ENCODE measurements at regions not wholly inside any gene's neighbourhood (a gene's known extent, or its start where the extent isn't known, plus 50 kb on each side); places are given as distances from the start of the nearest gene placed in this dataset.

DNA sequence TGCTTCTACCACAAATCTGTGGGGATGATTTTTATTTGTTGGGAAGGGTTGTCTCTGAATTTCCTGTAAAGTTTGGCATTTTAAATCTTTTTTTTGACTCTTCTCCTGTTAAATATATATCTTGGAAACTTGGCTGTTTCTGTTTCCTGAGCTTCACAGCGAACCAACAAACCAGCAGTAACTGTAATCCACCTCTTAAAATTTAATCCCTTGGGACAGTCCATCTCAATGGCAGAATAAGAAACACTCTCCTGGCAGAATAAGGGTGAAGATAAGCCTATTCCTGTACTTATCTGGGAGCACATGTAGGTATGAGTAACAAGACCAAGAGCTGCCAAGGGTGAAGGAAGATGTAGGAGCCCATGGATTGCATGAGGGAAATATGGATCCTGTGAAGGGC, 73.1 kb upstream of the RPS23 start:
- Histone ChIP-seq H3K27ac (peak overlapping the region in 1 of 4 donors; percentile 76), H3K36me3 (no peaks in the 10 kb centered on the region), H3K4me3 (no peak overlapping the region), H3K9me3 (no peaks in the 10 kb centered on the region), H3K27me3 (no peaks in the 10 kb centered on the region), H3K4me1 (peaks cover 9 to 21% (median 17%) of the 10 kb centered on the region in 4 donors)
- no peak for TF ChIP-seq EP300 (IDR thresholded peaks at IDR 0.05)
- TF ChIP-seq CTCF (IDR thresholded peaks at IDR 0.05): no peak
- TF ChIP-seq POLR2A (IDR thresholded peaks at IDR 0.05): no peak
- 88 to 94% methylated on average over 1 of the region's 1 CpG for WGBS, 2 donors
- no peak for DNase-seq
- ATAC-seq (ENCODE audit: low FRiP score in 2 of 2): no peak

GRCh38 chr5:82349652-82350051, 71.5 kb upstream of the RPS23 start:
- H3K27me3 ChIP-seq: no peaks in the 10 kb centered on the region
- H3K4me3 ChIP-seq: no peak overlapping the region
- no peak for ATAC-seq (ENCODE audit: low FRiP score in 2 of 2)
- no peak overlapping the region for H3K27ac ChIP-seq
- peaks cover 9 to 16% (median 13%) of the 10 kb centered on the region in 4 donors for H3K4me1 ChIP-seq
- WGBS, 2 donors: 82 to 83% methylated on average over 4 of the region's 4 CpGs
- TF ChIP-seq POLR2AphosphoS5 (IDR thresholded peaks at IDR 0.05): no peak
- TF ChIP-seq CTCF (IDR thresholded peaks at IDR 0.05): peak in 2 of 6 experiments; percentile 19 to 21
- H3K9me3 ChIP-seq: no peaks in the 10 kb centered on the region
- no peaks in the 10 kb centered on the region for H3K36me3 ChIP-seq
- no peak for DNase-seq

DNA sequence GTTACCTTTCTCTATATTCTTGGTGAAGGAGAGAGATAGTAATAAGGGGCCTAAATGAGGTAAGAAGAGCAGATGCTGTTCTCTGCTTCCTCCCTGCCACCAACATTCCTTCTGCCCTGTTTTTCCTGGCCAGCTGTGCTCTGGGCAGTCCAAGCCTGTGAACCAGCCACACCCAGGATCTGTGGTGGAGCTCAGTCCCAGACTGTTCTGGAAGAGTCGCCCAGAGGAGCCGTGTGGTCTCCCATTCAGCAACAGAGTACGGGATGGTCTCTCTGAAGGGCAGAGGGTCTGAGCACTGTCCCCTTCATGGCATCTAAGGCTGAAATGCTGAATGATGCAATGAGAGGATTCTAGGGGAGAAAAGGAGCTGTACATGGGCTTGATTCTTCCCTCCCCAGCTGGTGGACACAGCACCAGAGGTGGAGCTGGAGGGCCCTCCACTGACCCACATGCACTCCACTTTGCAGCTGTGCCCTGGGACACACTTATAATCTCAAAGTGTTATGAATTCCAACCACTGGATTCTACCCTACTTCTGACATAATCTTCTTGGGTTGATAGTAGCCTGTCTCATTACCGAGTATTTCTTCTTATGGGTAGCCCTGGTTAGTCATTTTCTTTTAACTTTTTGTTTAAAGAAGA, 70.8 kb upstream of the RPS23 start:
- no peaks in the 10 kb centered on the region for H3K27me3 ChIP-seq
- no peak overlapping the region for H3K27ac ChIP-seq
- 82 to 83% methylated on average over 4 of the region's 4 CpGs for WGBS, 2 donors
- ATAC-seq (ENCODE audit: low FRiP score in 2 of 2) (peak in 1 of 2 donors; percentile 56), DNase-seq (no peak)
- H3K4me3 ChIP-seq: no peak overlapping the region
- H3K36me3 ChIP-seq: no peaks in the 10 kb centered on the region
- no peaks in the 10 kb centered on the region for H3K9me3 ChIP-seq
- TF ChIP-seq EP300 (IDR thresholded peaks at IDR 0.05) (no peak), POLR2A (IDR thresholded peaks at IDR 0.05) (no peak), POLR2AphosphoS5 (IDR thresholded peaks at IDR 0.05) (no peak), CTCF (IDR thresholded peaks at IDR 0.05) (no peak)
- H3K4me1 ChIP-seq: peaks cover 9 to 16% (median 13%) of the 10 kb centered on the region in 4 donors

GRCh38 chr5:82347201-82347865, 69.2 kb upstream of the RPS23 start:
- WGBS, 2 donors: 48 to 67% methylated on average over 8 to 12 of the region's 12 CpGs
- Histone ChIP-seq H3K4me1 (peaks cover 5 to 8% (median 7%) of the 10 kb centered on the region in 4 donors), H3K36me3 (no peaks in the 10 kb centered on the region), H3K9me3 (no peaks in the 10 kb centered on the region), H3K4me3 (no peak overlapping the region), H3K27me3 (no peaks in the 10 kb centered on the region), H3K27ac (peak overlapping the region in 3 of 4 donors; percentile 31 to 44 (median 34))
- TF ChIP-seq POLR2AphosphoS5 (IDR thresholded peaks at IDR 0.05): no peak
- TF ChIP-seq CTCF (IDR thresholded peaks at IDR 0.05): no peak
- TF ChIP-seq POLR2A (IDR thresholded peaks at IDR 0.05): no peak
- TF ChIP-seq EP300 (IDR thresholded peaks at IDR 0.05): no peak
- DNase-seq (no peak), ATAC-seq (ENCODE audit: low FRiP score in 2 of 2) (peak in 1 of 2 donors; percentile 18)

Data from upper lobe of left lung (tissue), 6 donors.